Gastroesophageal sphincter (tissue), 4 donors: ENCODE measurements at regions not wholly inside any gene's neighbourhood (a gene's known extent, or its start where the extent isn't known, plus 50 kb on each side); places are given as distances from the start of the nearest gene placed in this dataset.

ENCODE experiments used
- ATAC-seq: fragments of 150-250 bp; one replicate; pipeline ENCODE4 v1.9.1; 2016; ENCODE audit warnings: mild to moderate bottlenecking, moderate library complexity
- H3K27ac ChIP-seq, 4 donors: fragments of 200-600 bp; sonication (generic) in 3 of 4; 1 replicate in 3 of 4; 2 replicates in 1 of 4; pipeline ENCODE4 v1.5.1; 2016 to 2019
- H3K27me3 ChIP-seq: fragments of 200-600 bp; sonication (generic); one replicate; pipeline ENCODE4 v1.5.1; 2019
- H3K36me3 ChIP-seq, 2 donors: fragments of 200-600 bp; sonication (generic); one replicate each; pipeline ENCODE4 v1.5.1; 2019; ENCODE audit warnings: control low read depth in 1 of 2
- H3K4me1 ChIP-seq, 3 donors: fragments of 200-600 bp; sonication (generic); 1 replicate in 2 of 3; 2 replicates in 1 of 3; pipeline ENCODE4 v1.5.1; 2016 to 2019; ENCODE audit warnings: control low read depth in 2 of 3
- H3K4me3 ChIP-seq, 2 donors: fragments of 200-600 bp; sonication (generic); one replicate each; pipeline ENCODE4 v1.5.1; 2019; ENCODE audit warnings: mild to moderate bottlenecking in 1 of 2, moderate library complexity in 1 of 2
- H3K9me3 ChIP-seq, 3 donors: fragments of 200-600 bp; sonication (generic); one replicate each; pipeline ENCODE4 v1.5.1; 2017 to 2019; ENCODE audit warnings: control low read depth in 2 of 3
- CTCF ChIP-seq, 4 experiments: fragments of 200-600 bp in 2 of 4; fragments of 450-650 bp in 2 of 4; sonication (generic) in 1 of 4; IDR thresholded peaks; one replicate each; pipeline ENCODE4 v1.5.1; 2017 to 2019; ENCODE audit warnings: antibody characterized with exemption in 4 of 4, mild to moderate bottlenecking in 2 of 4, moderate library complexity in 2 of 4
- EP300 ChIP-seq: sonication (generic); formaldehyde crosslinking; IDR thresholded peaks from one replicate; pipeline ENCODE4 v1.6.1; 2017; ENCODE audit warnings: antibody characterized with exemption, mild to moderate bottlenecking
- POLR2A ChIP-seq, 2 donors: fragments of 450-650 bp; IDR thresholded peaks; one replicate each; pipeline ENCODE4 v1.6.1; 2017; ENCODE audit warnings: antibody characterized with exemption in 2 of 2, mild to moderate bottlenecking in 2 of 2, moderate library complexity in 1 of 2
- POLR2AphosphoS5 ChIP-seq: sonication (generic); formaldehyde crosslinking; IDR thresholded peaks from one replicate; pipeline ENCODE4 v1.6.1; 2017; ENCODE audit warnings: antibody characterized with exemption
- WGBS, 2 donors: methylation state at CpG; one replicate each; pipeline ENCODE4 v1.1.5; 2018; ENCODE audit warnings: low coverage in 1 of 2; 5-methylcytosine and 5-hydroxymethylcytosine counted together

DNA sequence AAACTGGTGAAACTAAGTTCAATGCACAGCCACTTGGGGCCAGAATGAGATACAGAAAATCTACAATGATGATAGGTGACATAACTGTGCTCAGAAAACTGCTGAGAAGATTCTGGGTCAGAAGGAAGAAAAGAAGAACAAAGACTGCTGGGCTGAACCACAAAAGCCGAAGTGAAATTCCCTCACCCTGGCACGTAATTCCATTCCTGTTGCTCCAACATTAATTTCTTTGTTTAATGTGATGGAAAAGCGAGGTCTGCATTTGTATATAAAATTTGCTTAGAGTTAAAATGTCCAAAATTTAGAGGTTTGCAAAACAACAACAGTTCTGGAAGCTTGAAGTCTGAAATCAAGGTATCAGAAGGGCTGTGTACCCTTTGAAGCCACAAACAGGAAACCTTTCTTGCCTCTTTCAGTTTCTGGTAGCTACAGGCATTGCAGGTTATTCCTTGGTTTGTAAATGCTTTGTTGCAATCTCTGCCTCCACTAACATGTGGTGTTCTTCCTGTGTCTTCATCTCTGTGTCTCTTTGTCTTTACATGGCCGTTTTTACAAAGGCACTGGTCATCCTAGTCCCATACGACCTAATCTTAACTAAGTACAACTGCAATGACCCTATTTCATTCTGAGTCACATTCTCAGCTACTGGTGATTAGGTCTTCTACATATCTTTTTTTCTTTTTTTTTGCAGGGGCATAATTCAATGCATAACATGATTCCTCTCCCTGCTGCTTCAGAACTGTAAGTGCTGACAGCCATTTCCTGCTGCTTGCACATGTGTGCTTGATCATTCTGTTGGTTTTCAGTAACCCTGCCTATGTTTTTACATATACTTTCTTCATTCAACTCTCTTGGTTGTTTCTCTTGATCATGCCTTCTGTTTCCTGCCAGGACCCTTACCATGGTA lies 603.0 kb upstream of the CDH8 start:
- H3K4me1 ChIP-seq: no peaks in the 10 kb centered on the region
- H3K4me3 ChIP-seq: no peak overlapping the region
- no peaks in the 10 kb centered on the region for H3K36me3 ChIP-seq
- H3K9me3 ChIP-seq: peaks cover 0 to 2% (median 0%) of the 10 kb centered on the region in 3 donors
- no peak for ATAC-seq
- no peak overlapping the region for H3K27ac ChIP-seq
- 59 to 83% methylated on average over 3 to 5 of the region's 5 CpGs for WGBS, 2 donors
- no peaks in the 10 kb centered on the region for H3K27me3 ChIP-seq
- no peak for TF ChIP-seq POLR2AphosphoS5
- no peak for TF ChIP-seq POLR2A (IDR thresholded peaks at IDR 0.05)
- no peak for TF ChIP-seq CTCF (IDR thresholded peaks at IDR 0.05)
- no peak for TF ChIP-seq EP300

DNA sequence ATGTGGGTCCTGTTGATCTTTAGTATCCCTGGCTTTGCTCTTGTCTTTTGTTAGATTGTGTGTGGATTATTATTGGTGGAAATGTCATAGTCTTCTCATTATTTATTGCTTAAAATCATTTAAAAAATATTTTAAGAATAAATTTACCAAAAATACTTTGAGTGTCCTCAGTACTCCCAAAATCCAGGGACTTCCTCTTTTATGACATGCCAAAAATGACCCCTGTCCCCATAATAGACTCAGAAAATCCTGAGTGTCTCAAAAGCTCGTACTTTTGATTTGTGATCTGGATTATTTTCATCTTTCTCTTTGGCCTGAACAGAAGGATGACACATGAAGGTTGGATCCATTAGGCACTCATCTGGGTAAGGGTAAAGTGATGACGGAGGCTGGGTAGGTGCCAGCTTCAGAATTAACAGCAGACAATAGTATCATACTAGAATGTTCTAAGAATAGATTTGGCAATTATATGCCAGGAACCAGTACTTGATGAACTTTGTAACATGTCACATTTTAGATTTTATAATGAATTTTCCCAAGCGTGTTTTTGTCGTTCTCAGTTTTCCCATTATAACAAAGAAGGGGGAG lies 602.2 kb upstream of the CDH8 start:
- no peak overlapping the region for H3K4me3 ChIP-seq
- ATAC-seq: no peak
- H3K9me3 ChIP-seq: no peaks in the 10 kb centered on the region
- no peaks in the 10 kb centered on the region for H3K36me3 ChIP-seq
- WGBS, 2 donors: 55 to 68% methylated on average over 4 of the region's 4 CpGs
- no peak for TF ChIP-seq POLR2AphosphoS5
- TF ChIP-seq POLR2A (IDR thresholded peaks at IDR 0.05): no peak
- no peak for TF ChIP-seq EP300
- TF ChIP-seq CTCF (IDR thresholded peaks at IDR 0.05): no peak
- H3K27me3 ChIP-seq: no peaks in the 10 kb centered on the region
- no peak overlapping the region for H3K27ac ChIP-seq
- no peaks in the 10 kb centered on the region for H3K4me1 ChIP-seq

- no peaks in the 10 kb centered on the region for H3K9me3 ChIP-seq
- no peak for TF ChIP-seq POLR2AphosphoS5
- TF ChIP-seq EP300: no peak
- TF ChIP-seq CTCF (IDR thresholded peaks at IDR 0.05): no peak
- TF ChIP-seq POLR2A (IDR thresholded peaks at IDR 0.05): no peak
- no peak overlapping the region for H3K27ac ChIP-seq
- H3K4me3 ChIP-seq: no peak overlapping the region
- WGBS, 2 donors: 9 to 20% methylated on average over 2 of the region's 2 CpGs
- H3K27me3 ChIP-seq: no peaks in the 10 kb centered on the region
- no peaks in the 10 kb centered on the region for H3K36me3 ChIP-seq
- H3K4me1 ChIP-seq: no peaks in the 10 kb centered on the region
- ATAC-seq: no peak
Observed at GRCh38 chr16:62625326-62625725, 589.1 kb upstream of the CDH8 start.

- Histone ChIP-seq H3K36me3 (no peaks in the 10 kb centered on the region), H3K27ac (no peak overlapping the region), H3K9me3 (no peaks in the 10 kb centered on the region), H3K27me3 (no peaks in the 10 kb centered on the region), H3K4me3 (no peak overlapping the region), H3K4me1 (no peaks in the 10 kb centered on the region)
- ATAC-seq: no peak
- TF ChIP-seq EP300 (no peak), CTCF (IDR thresholded peaks at IDR 0.05) (no peak)
Observed at GRCh38 chr16:62620275-62620674, 584.0 kb upstream of the CDH8 start.

DNA sequence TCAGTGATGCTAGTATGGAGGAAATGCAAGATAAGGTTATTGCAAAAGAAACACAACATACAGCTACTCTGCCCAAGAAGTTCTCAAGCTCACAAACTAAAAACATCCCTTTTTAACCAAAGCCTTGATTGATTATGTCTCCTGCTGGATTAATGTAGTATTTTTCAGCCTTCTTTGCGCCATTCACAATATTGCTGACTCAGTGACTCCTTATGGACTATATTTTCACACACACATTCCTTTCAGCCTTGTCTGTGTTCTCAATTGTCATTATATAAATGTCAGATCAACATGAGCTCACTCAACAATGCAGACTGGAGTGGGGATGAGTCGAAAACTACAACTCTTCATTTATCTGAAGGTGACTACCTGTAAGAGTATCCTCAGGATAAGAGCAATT lies 579.3 kb upstream of the CDH8 start:
- TF ChIP-seq POLR2A (IDR thresholded peaks at IDR 0.05) (no peak), POLR2AphosphoS5 (no peak), CTCF (IDR thresholded peaks at IDR 0.05) (no peak), EP300 (no peak)
- no peaks in the 10 kb centered on the region for H3K36me3 ChIP-seq
- peaks cover 0 to 6% (median 0%) of the 10 kb centered on the region in 3 donors for H3K9me3 ChIP-seq
- ATAC-seq: no peak
- H3K4me1 ChIP-seq: no peaks in the 10 kb centered on the region
- H3K27me3 ChIP-seq: no peaks in the 10 kb centered on the region
- no peak overlapping the region for H3K4me3 ChIP-seq
- H3K27ac ChIP-seq: no peak overlapping the region
- WGBS, 2 donors: 0 to 53% methylated on average over 1 to 2 of the region's 2 CpGs
